DOHH2 (cell line): ENCODE measurements at regions not wholly inside any gene's neighbourhood (a gene's known extent, or its start where the extent isn't known, plus 50 kb on each side); places are given as distances from the start of the nearest gene placed in this dataset.

Source experiments
- H3F3A ChIP-seq: fragments of 200-600 bp; sonication (generic), shearing (Covaris generic); 2 replicates; pipeline ENCODE4 v1.6.0; 2016; ENCODE audit warnings: antibody characterized with exemption, mild to moderate bottlenecking; ENCODE audit not compliant: control insufficient read depth, insufficient read depth
- H3K27ac ChIP-seq: fragments of 200-600 bp; sonication (generic); 2 replicates; pipeline ENCODE4 v1.5.1; 2014; ENCODE audit warnings: low read depth, mild to moderate bottlenecking, low read length, moderate library complexity
- H3K27me3 ChIP-seq: fragments of 200-600 bp; sonication (generic); 2 replicates; pipeline ENCODE4 v1.6.1; 2014; ENCODE audit warnings: mild to moderate bottlenecking, low read length, mixed read lengths; ENCODE audit not compliant: control insufficient read depth
- H3K36me3 ChIP-seq: fragments of 200-600 bp; sonication (generic); 2 replicates; pipeline ENCODE4 v1.6.1; 2014; ENCODE audit warnings: mild to moderate bottlenecking, low read length, moderate library complexity, mixed read lengths; ENCODE audit not compliant: control insufficient read depth
- H3K4me1 ChIP-seq: fragments of 200-600 bp; sonication (generic); 2 replicates; pipeline ENCODE4 v1.6.1; 2014; ENCODE audit warnings: mild to moderate bottlenecking, low read length, mixed read lengths; ENCODE audit not compliant: control insufficient read depth
- H3K4me2 ChIP-seq: fragments of 200-600 bp; sonication (generic); 2 replicates; pipeline ENCODE4 v1.6.0; 2014; ENCODE audit warnings: mild to moderate bottlenecking, low read length, moderate library complexity
- H3K4me3 ChIP-seq: fragments of 200-600 bp; sonication (generic); 2 replicates; pipeline ENCODE4 v1.5.1; 2014; ENCODE audit warnings: mild to moderate bottlenecking, low read length, mixed read lengths
- H3K79me2 ChIP-seq: fragments of 200-600 bp; sonication (generic); 2 replicates; pipeline ENCODE4 v1.6.1; 2014; ENCODE audit warnings: mild to moderate bottlenecking, low read length, mixed read lengths; ENCODE audit not compliant: control insufficient read depth
- H3K9me2 ChIP-seq: fragments of 200-600 bp; sonication (generic); replicated peaks from 2 replicates; pipeline ENCODE4 v1.6.1; 2014; ENCODE audit warnings: mild to moderate bottlenecking, low read length, mixed read lengths; ENCODE audit not compliant: control insufficient read depth
- H3K9me3 ChIP-seq: fragments of 200-600 bp; sonication (generic); 2 replicates; pipeline ENCODE4 v1.6.1; 2014; ENCODE audit warnings: antibody characterized with exemption, low read length, mixed read lengths; ENCODE audit not compliant: control insufficient read depth, insufficient read depth
- H4K20me1 ChIP-seq: fragments of 200-600 bp; sonication (generic); 2 replicates; pipeline ENCODE4 v1.6.0; 2014; ENCODE audit warnings: low read depth, mild to moderate bottlenecking, antibody characterized with exemption, low read length, moderate library complexity; ENCODE audit not compliant: control insufficient read depth, insufficient read depth
- EZH2phosphoT487 ChIP-seq: fragments of 200-600 bp; sonication (generic); IDR thresholded peaks from 2 replicates; pipeline ENCODE4 v1.6.1; 2017; ENCODE audit warnings: borderline replicate concordance, mild to moderate bottlenecking, antibody characterized with exemption, low read length, moderate library complexity, mixed read lengths
- TF ChIP-seq, protein P1 (sequence below): fragments of 200-600 bp; sonication (generic); IDR thresholded peaks from one replicate; pipeline ENCODE4 v1.5.1; 2014; ENCODE audit warnings: antibody characterized with exemption, mild to moderate bottlenecking, low read depth, low read length; ENCODE audit not compliant: poor library complexity, severe bottlenecking

DNA sequence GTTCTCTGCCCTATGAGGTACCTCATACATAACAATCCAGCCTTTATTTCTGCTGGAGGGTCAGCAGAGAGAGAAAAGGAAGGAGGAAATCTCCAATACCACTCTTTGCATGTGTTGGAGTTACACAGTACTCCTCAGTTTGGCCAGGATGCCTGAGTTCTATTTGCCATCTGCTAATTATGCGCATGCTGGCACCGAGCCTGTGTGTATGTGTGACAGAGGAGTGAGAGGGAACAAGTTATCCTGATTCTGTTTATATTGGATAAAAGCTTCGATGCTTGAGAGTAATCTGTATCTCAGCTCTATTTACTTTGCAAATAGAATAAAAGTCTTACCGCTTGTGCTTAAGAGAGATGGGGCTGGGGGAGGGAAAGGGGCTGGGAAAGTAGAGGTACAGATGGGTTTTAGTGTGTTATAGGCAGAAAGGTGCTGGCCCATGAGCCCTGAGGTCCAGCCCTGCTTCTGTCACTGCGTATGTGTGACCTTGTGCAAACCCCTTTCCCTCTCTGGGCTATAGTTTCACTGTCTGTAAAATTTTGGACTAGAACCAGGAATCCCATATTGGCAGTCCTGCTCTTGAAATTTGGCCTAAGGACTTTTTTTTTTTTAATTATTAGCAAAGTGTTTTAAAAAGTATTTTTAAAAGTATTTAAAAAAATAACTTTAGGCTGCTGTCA, 54.5 kb upstream of the PLXNA2 start:
- Histone ChIP-seq H3K36me3 (no peaks in the 10 kb centered on the region), H3K27me3 (0 out of 2 replicates have a peak, but pooled peaks cover 3% of the 10 kb centered on the region), H3K9me2 (no peaks in the 10 kb centered on the region), H4K20me1 (no peaks in the 10 kb centered on the region), H3K4me1 (no peaks in the 10 kb centered on the region), H3K4me2 (no peak overlapping the region), H3F3A (no peaks in the 10 kb centered on the region), H3K79me2 (no peaks in the 10 kb centered on the region), H3K4me3 (no peak overlapping the region), H3K9me3 (no peaks in the 10 kb centered on the region), H3K27ac (no peak overlapping the region)
- TF ChIP-seq, protein P1, sequence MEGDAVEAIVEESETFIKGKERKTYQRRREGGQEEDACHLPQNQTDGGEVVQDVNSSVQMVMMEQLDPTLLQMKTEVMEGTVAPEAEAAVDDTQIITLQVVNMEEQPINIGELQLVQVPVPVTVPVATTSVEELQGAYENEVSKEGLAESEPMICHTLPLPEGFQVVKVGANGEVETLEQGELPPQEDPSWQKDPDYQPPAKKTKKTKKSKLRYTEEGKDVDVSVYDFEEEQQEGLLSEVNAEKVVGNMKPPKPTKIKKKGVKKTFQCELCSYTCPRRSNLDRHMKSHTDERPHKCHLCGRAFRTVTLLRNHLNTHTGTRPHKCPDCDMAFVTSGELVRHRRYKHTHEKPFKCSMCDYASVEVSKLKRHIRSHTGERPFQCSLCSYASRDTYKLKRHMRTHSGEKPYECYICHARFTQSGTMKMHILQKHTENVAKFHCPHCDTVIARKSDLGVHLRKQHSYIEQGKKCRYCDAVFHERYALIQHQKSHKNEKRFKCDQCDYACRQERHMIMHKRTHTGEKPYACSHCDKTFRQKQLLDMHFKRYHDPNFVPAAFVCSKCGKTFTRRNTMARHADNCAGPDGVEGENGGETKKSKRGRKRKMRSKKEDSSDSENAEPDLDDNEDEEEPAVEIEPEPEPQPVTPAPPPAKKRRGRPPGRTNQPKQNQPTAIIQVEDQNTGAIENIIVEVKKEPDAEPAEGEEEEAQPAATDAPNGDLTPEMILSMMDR: no peak
- TF ChIP-seq EZH2phosphoT487: no peak

DNA sequence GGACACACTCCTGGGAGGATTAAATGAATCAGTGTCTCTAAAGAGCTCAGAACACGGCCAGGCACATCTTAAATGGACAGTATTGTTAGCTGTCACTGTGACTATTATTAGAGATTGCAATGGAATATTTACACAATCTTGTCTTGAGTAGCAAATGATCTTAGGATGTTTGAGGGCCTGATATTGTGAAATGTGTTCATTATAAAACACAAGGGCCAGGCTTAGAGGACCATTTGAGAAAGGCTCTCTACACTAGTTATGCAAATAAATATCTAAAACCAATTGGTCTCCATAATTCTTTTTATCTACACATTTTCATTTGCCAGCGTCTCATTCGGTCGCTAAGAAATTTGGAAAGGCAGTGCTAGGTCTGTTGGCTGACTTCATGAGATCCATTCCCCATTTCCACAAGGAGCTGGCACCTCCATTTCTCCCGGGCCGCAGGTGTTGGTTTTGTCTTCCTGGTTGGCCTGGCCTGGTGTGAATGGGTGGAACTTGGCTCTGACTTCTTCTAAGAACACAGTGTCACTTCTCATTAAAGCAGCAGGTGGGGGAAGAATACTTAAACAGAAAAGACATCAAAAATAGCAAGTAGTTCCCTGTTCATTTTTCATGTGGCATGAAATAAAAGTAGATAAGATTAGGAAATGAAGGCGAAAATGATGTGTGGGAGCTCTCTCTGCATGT, 56.0 kb upstream of the PLXNA2 start:
- Histone ChIP-seq H3K4me3 (no peak overlapping the region), H3K27ac (no peak overlapping the region), H3K9me2 (no peaks in the 10 kb centered on the region), H3K79me2 (no peaks in the 10 kb centered on the region), H3K36me3 (no peaks in the 10 kb centered on the region), H3F3A (no peaks in the 10 kb centered on the region), H3K27me3 (no peaks in the 10 kb centered on the region), H4K20me1 (no peaks in the 10 kb centered on the region), H3K4me1 (no peaks in the 10 kb centered on the region), H3K9me3 (no peaks in the 10 kb centered on the region), H3K4me2 (no peak overlapping the region)
- TF ChIP-seq EZH2phosphoT487: no peak
- TF ChIP-seq, protein P1: no peak

DNA sequence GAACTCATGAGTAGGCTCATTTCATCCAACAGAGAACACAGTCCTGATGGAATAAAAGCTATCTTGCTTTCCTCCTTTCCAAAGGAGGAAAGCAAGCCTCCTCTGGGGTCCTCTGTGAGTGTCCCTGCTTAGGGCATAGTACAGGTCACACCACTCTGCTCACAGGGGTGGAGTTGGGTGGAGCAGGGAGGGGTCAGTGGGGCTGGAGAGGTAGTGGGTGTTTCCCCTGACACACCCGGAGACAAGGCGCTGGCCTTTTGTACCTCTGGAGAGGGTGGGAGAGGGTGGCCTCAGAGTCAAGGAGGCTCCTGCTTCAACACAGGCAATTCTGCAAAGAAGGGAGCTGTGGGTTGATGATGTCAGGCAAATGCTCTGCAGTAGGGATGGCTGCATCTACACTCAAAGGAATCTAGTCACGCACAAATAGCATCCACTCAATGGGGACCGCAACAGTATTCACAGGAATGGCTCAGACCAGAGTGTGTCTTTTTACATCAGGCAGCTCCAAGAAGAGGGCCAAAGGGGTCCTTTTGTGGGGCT, 58.6 kb upstream of the PLXNA2 start:
- TF ChIP-seq, protein P1: no peak
- TF ChIP-seq EZH2phosphoT487: no peak
- H3K9me2 ChIP-seq: no peaks in the 10 kb centered on the region
- no peaks in the 10 kb centered on the region for H3K4me1 ChIP-seq
- H3K36me3 ChIP-seq: no peaks in the 10 kb centered on the region
- H3F3A ChIP-seq: no peaks in the 10 kb centered on the region
- no peaks in the 10 kb centered on the region for H4K20me1 ChIP-seq
- H3K9me3 ChIP-seq: no peaks in the 10 kb centered on the region
- H3K4me3 ChIP-seq: no peak overlapping the region
- H3K4me2 ChIP-seq: no peak overlapping the region
- no peaks in the 10 kb centered on the region for H3K79me2 ChIP-seq
- H3K27me3 ChIP-seq: no peaks in the 10 kb centered on the region
- no peak overlapping the region for H3K27ac ChIP-seq
